ENCODE measurements at regions not wholly inside any gene's neighbourhood (a gene's known extent, or its start where the extent isn't known, plus 50 kb on each side); places are given as distances from the start of the nearest gene placed in this dataset.

GRCh38 chr2:122179492-122180165 is 424.2 kb downstream of the TSN start:
- DNase-seq, result no peak

- no peak for DNase-seq
These were observed 425.5 kb downstream of the TSN start for GRCh38 chr2:122180972-122181371.

- DNase-seq, result no peak
These were observed 427.3 kb downstream of the TSN start for GRCh38 chr2:122182616-122183355.

GRCh38 chr2:122183890-122184289 is 428.4 kb downstream of the TSN start:
- DNase-seq, result no peak

GRCh38 chr2:122186761-122187222 is 431.3 kb downstream of the TSN start:
- no peak for DNase-seq

GRCh38 chr2:122191331-122191730 is 435.9 kb downstream of the TSN start:
- no peak for DNase-seq

GRCh38 chr2:122193622-122194021 is 438.2 kb downstream of the TSN start:
- no peak for DNase-seq

- DNase-seq, result no peak
These were observed 439.1 kb downstream of the TSN start for GRCh38 chr2:122194546-122194945.

- DNase-seq, result peak; percentile 81
These were observed 448.1 kb downstream of the TSN start for GRCh38 chr2:122203523-122203922.

GRCh38 chr2:122205641-122206040 is 450.2 kb downstream of the TSN start:
- DNase-seq, result no peak

- DNase-seq, result no peak
These were observed 450.6 kb downstream of the TSN start for GRCh38 chr2:122206101-122206500.

GRCh38 chr2:122209377-122209776 is 453.9 kb downstream of the TSN start:
- DNase-seq, result no peak

- no peak for DNase-seq
These were observed 454.6 kb downstream of the TSN start for GRCh38 chr2:122210065-122210464.

GRCh38 chr2:122210898-122211856 is 455.7 kb downstream of the TSN start:
- DNase-seq, result no peak

- no peak for DNase-seq
These were observed 457.9 kb downstream of the TSN start for GRCh38 chr2:122213312-122213711.

- DNase-seq, result no peak
These were observed 460.6 kb downstream of the TSN start for GRCh38 chr2:122216071-122216470.

GRCh38 chr2:122216901-122217300 is 461.4 kb downstream of the TSN start:
- DNase-seq, result no peak

GRCh38 chr2:122218596-122218995 is 463.1 kb downstream of the TSN start:
- DNase-seq, result no peak

- no peak for DNase-seq
These were observed 464.1 kb downstream of the TSN start for GRCh38 chr2:122219504-122219903.

GRCh38 chr2:122221665-122222064 is 466.2 kb downstream of the TSN start:
- no peak for DNase-seq

GRCh38 chr2:122231296-122231695 is 475.8 kb downstream of the TSN start:
- DNase-seq, result no peak

- no peak for DNase-seq
These were observed 477.9 kb downstream of the TSN start for GRCh38 chr2:122233372-122233771.

All from hindlimb muscle (tissue), 1 donor.